PFSK-1 (cell line): ENCODE measurements at regions not wholly inside any gene's neighbourhood (a gene's known extent, or its start where the extent isn't known, plus 50 kb on each side); places are given as distances from the start of the nearest gene placed in this dataset.

Experiments
- SIN3A ChIP-seq: IDR thresholded peaks from 2 replicates; pipeline ENCODE4 v1.6.1; 2012; ENCODE audit warnings: mild to moderate bottlenecking, low read length, moderate library complexity, borderline replicate concordance; ENCODE audit not compliant: insufficient read depth
- TF ChIP-seq, protein P1 (sequence below), 2 experiments: IDR thresholded peaks; 2 replicates each; pipeline versions ENCODE4 v1.6.1 to v1.8.0; 2011 to 2012; ENCODE audit warnings: low read depth in 2 of 2, low read length in 2 of 2, control low read depth in 1 of 2, inconsistent platforms in 1 of 2, mild to moderate bottlenecking in 1 of 2, moderate library complexity in 1 of 2; ENCODE audit not compliant: insufficient read depth in 1 of 2

- no peak for TF ChIP-seq SIN3A
- TF ChIP-seq, protein P1, sequence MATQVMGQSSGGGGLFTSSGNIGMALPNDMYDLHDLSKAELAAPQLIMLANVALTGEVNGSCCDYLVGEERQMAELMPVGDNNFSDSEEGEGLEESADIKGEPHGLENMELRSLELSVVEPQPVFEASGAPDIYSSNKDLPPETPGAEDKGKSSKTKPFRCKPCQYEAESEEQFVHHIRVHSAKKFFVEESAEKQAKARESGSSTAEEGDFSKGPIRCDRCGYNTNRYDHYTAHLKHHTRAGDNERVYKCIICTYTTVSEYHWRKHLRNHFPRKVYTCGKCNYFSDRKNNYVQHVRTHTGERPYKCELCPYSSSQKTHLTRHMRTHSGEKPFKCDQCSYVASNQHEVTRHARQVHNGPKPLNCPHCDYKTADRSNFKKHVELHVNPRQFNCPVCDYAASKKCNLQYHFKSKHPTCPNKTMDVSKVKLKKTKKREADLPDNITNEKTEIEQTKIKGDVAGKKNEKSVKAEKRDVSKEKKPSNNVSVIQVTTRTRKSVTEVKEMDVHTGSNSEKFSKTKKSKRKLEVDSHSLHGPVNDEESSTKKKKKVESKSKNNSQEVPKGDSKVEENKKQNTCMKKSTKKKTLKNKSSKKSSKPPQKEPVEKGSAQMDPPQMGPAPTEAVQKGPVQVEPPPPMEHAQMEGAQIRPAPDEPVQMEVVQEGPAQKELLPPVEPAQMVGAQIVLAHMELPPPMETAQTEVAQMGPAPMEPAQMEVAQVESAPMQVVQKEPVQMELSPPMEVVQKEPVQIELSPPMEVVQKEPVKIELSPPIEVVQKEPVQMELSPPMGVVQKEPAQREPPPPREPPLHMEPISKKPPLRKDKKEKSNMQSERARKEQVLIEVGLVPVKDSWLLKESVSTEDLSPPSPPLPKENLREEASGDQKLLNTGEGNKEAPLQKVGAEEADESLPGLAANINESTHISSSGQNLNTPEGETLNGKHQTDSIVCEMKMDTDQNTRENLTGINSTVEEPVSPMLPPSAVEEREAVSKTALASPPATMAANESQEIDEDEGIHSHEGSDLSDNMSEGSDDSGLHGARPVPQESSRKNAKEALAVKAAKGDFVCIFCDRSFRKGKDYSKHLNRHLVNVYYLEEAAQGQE (IDR thresholded peaks at IDR 0.05; ENCODE audit: insufficient read depth in 1 of 2, low read depth in 2 of 2, low read length in 2 of 2), result no peak
Observed at GRCh38 chr16:80009971-80010659, 409.6 kb upstream of the MAF start.
